ENCODE measurements at regions not wholly inside any gene's neighbourhood (a gene's known extent, or its start where the extent isn't known, plus 50 kb on each side); places are given as distances from the start of the nearest gene placed in this dataset.
"Not testable (repeated sequence)": the region's sequence is repeated elsewhere in the genome, so short reads cannot be mapped to it uniquely, and the experiment has no call there.

- H3K9me3 ChIP-seq: no peaks in the 10 kb centered on the region
- H3K27ac ChIP-seq: no peak overlapping the region
- 0% methylated on average over 3 of the region's 3 CpGs for WGBS (ENCODE audit: missing lambda C conversion rate)
- DNase-seq (ENCODE audit: low read depth in 1 of 2, low spot score in 1 of 2) (no peak), ATAC-seq (no peak), FAIRE-seq (no peak)
- ChIA-PET POLR2A (no interaction called here), CTCF (no interaction called here)
- no peaks in the 10 kb centered on the region for H3K4me1 ChIP-seq
- no peak overlapping the region for H3K4me2 ChIP-seq
- no peak overlapping the region for H3K4me3 ChIP-seq
- TF ChIP-seq BHLHE40 (IDR thresholded peaks at IDR 0.05; ENCODE audit: low read depth, low read length): no peak
- no peak for TF ChIP-seq KDM5A (IDR thresholded peaks at IDR 0.05)
- no peak for TF ChIP-seq FOSB (CRISPR knock-in tag; IDR thresholded peaks at IDR 0.05)
Measured at GRCh38 chr4:11976726-11977263, 548.1 kb upstream of the HS3ST1 start.

- no peak overlapping the region for H3K4me2 ChIP-seq
- no peaks in the 10 kb centered on the region for H3K9me3 ChIP-seq
- ChIA-PET POLR2A (no interaction called here), CTCF (no interaction called here)
- H3K27ac ChIP-seq: no peak overlapping the region
- peak; percentile 49 for TF ChIP-seq MAFK (IDR thresholded peaks at IDR 0.05; ENCODE audit: partially characterized antibody)
- TF ChIP-seq KDM1A (IDR thresholded peaks at IDR 0.05; ENCODE audit: low read depth): no peak
- TF ChIP-seq FOSL2 (IDR thresholded peaks at IDR 0.05): no peak
- no peak for TF ChIP-seq FOSL2 (CRISPR knock-in tag; IDR thresholded peaks at IDR 0.05)
- 25% methylated on average over 2 of the region's 2 CpGs for WGBS (ENCODE audit: missing lambda C conversion rate)
- DNase-seq (ENCODE audit: low read depth in 1 of 2, low spot score in 1 of 2) (no peak), FAIRE-seq (no peak), ATAC-seq (no peak)
- H3K4me1 ChIP-seq: no peaks in the 10 kb centered on the region
- H3K4me3 ChIP-seq: no peak overlapping the region
Measured at GRCh38 chr4:11973270-11973669, 544.6 kb upstream of the HS3ST1 start.

- no peak overlapping the region for H3K4me3 ChIP-seq
- FAIRE-seq (no peak), DNase-seq (ENCODE audit: low read depth in 1 of 2, low spot score in 1 of 2) (no peak), ATAC-seq (no peak)
- H3K4me1 ChIP-seq: no peaks in the 10 kb centered on the region
- ChIA-PET CTCF (no interaction called here), POLR2A (no interaction called here)
- no peaks in the 10 kb centered on the region for H3K9me3 ChIP-seq
- TF ChIP-seq FOXS1 (CRISPR knock-in tag; IDR thresholded peaks at IDR 0.05): no peak
- H3K4me2 ChIP-seq: no peak overlapping the region
- H3K27ac ChIP-seq: no peak overlapping the region
Measured at GRCh38 chr4:11970754-11971153, 542.1 kb upstream of the HS3ST1 start.

- 7% methylated on average over 4 of the region's 4 CpGs for WGBS (ENCODE audit: missing lambda C conversion rate)
- Histone ChIP-seq H3K4me1 (no peaks in the 10 kb centered on the region), H3K27ac (no peak overlapping the region), H3K4me3 (no peak overlapping the region), H3K4me2 (no peak overlapping the region), H3K9me3 (no peaks in the 10 kb centered on the region)
- DNase-seq (ENCODE audit: low read depth in 1 of 2, low spot score in 1 of 2) (no peak), FAIRE-seq (no peak), ATAC-seq (no peak)
- ChIA-PET CTCF (no interaction called here), POLR2A (no interaction called here)
- no peak for TF ChIP-seq HOXB5 (CRISPR knock-in tag; IDR thresholded peaks at IDR 0.05)
- TF ChIP-seq ZNF302 (CRISPR knock-in tag; IDR thresholded peaks at IDR 0.05): no peak
- no peak for TF ChIP-seq KDM5A (IDR thresholded peaks at IDR 0.05)
- TF ChIP-seq MAZ (IDR thresholded peaks at IDR 0.05; ENCODE audit: borderline replicate concordance, low read depth, low read length): no peak
Measured at GRCh38 chr4:11966782-11967181, 538.1 kb upstream of the HS3ST1 start.

- ATAC-seq: no peak
- Histone ChIP-seq H3K4me2 (no peak overlapping the region), H3K4me1 (no peaks in the 10 kb centered on the region), H3K9me3 (no peaks in the 10 kb centered on the region), H3K27ac (no peak overlapping the region), H3K4me3 (no peak overlapping the region)
- ChIA-PET CTCF (no interaction called here), POLR2A (no interaction called here)
- no peak for FAIRE-seq
- 10% methylated on average over 2 of the region's 2 CpGs for WGBS (ENCODE audit: missing lambda C conversion rate)
- TF ChIP-seq RAD21 (conservative IDR thresholded peaks at IDR 0.05 in 1 of 2, IDR thresholded peaks at IDR 0.05 in 1 of 2) (0 out of 5 replicates have a peak, but pooled peaks have one; percentile 7 to 13), NR3C1 (IDR thresholded peaks at IDR 0.05) (no peak)
- DNase-seq (ENCODE audit: low read depth in 1 of 2, low spot score in 1 of 2): peak; percentile 0 to 15
Measured at GRCh38 chr4:11954093-11954492, 525.4 kb upstream of the HS3ST1 start.

- no peak for TF ChIP-seq CHD4 (IDR thresholded peaks at IDR 0.05; ENCODE audit: borderline replicate concordance)
- no peaks in the 10 kb centered on the region for H3K9me3 ChIP-seq
- 58% methylated on average over 3 of the region's 3 CpGs for WGBS (ENCODE audit: missing lambda C conversion rate)
- no peak overlapping the region for H3K4me2 ChIP-seq
- H3K27ac ChIP-seq: no peak overlapping the region
- DNase-seq (ENCODE audit: low read depth in 1 of 2, low spot score in 1 of 2) (no peak), ATAC-seq (no peak), FAIRE-seq (no peak)
- ChIA-PET CTCF (no interaction called here), POLR2A (no interaction called here)
- H3K4me1 ChIP-seq: no peaks in the 10 kb centered on the region
- no peak overlapping the region for H3K4me3 ChIP-seq
Measured at GRCh38 chr4:11949355-11949754, 520.7 kb upstream of the HS3ST1 start.

- H3K4me2 ChIP-seq; H3K27ac ChIP-seq; H3K9me3 ChIP-seq; DNase-seq (ENCODE audit: low read depth in 1 of 2, low spot score in 1 of 2); ATAC-seq; FAIRE-seq; H3K4me3 ChIP-seq; H3K4me1 ChIP-seq; POLR2A ChIA-PET; CTCF ChIA-PET: not testable (repeated sequence)
- WGBS (ENCODE audit: missing lambda C conversion rate): 5% methylated on average over 1 of the region's 1 CpG
Measured at GRCh38 chr4:11947629-11948028, 518.9 kb upstream of the HS3ST1 start.
